Activated CD4-positive, alpha-beta T cell treated with anti-CD3 and anti-CD28 coated beads, Interleukin-2, amount 10 ng/mL, durations not matched to agents 24 days and 14 days (primary cell): ENCODE measurements at regions not wholly inside any gene's neighbourhood (a gene's known extent, or its start where the extent isn't known, plus 50 kb on each side); places are given as distances from the start of the nearest gene placed in this dataset.

ENCODE experiments used
- DNase-seq: peaks from one replicate; pipeline ENCODE4 v3.0.0; 2022
- H3K27ac Mint-ChIP-seq: one replicate; pipeline ENCODE4 v1.8.0; 2022; ENCODE audit warnings: mild to moderate bottlenecking, mixed read lengths
- H3K27me3 Mint-ChIP-seq: one replicate; pipeline ENCODE4 v1.8.0; 2022; ENCODE audit warnings: mixed read lengths
- H3K36me3 Mint-ChIP-seq: one replicate; pipeline ENCODE4 v1.8.0; 2022; ENCODE audit warnings: low read depth, mild to moderate bottlenecking, mixed read lengths
- H3K4me1 Mint-ChIP-seq: one replicate; pipeline ENCODE4 v1.8.0; 2021; ENCODE audit warnings: mixed read lengths
- H3K4me3 Mint-ChIP-seq: one replicate; pipeline ENCODE4 v1.8.0; 2022; ENCODE audit warnings: mild to moderate bottlenecking, moderate library complexity, mixed read lengths
- H3K9me3 Mint-ChIP-seq: one replicate; pipeline ENCODE4 v1.8.0; 2021; ENCODE audit warnings: mixed read lengths
- intact Hi-C: fragments of 100-400 bp; cut with micrococcal nuclease; formaldehyde crosslinking; loops from one replicate; pipeline ENCODE4 v1.15.1; 2023

DNA sequence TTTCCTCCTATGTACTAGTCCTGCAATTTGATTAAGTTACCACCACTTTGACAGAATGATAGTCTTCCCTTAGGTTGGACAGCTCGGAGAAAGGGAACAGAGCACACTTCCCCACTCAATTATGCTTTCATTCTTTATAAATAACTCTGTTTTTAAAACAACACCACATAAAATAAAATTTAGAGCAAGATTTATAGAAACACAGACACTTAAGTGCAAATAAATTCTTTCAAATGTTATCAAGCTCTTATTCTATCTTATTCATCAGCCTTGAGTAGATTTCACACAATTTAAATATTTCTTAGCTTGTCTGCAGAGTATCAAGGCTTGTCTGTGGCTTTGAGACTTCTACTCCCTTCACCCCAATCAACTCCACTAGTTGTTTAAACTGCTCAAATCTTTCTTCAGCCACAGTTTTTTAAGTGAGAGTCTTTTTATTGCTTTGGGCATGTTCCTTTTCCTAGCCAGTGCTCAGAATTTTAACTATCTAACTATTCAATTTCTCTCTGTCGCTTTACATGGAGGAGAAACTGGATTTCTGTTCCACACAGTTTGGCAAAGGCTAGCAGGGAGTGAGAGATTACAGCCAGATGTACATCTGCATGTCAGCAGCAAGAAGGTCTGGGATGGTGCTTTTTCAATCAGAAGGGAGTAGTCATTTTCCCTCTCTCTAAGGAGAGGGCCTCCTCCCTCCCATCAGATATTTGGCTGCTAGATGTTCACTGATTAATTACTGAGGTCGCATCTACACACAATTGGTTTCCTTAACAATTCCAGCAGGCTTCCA is 53.1 kb upstream of the PLAC1 start:
- Mint-ChIP-seq H3K36me3 (no peaks in the 10 kb centered on the region), H3K4me3 (no peak overlapping the region), H3K4me1 (no peaks in the 10 kb centered on the region), H3K9me3 (no peaks in the 10 kb centered on the region), H3K27me3 (peaks cover 8% of the 10 kb centered on the region), H3K27ac (no peak overlapping the region)
- no peak for DNase-seq
- intact Hi-C loops = no loop called here
